K562 (cell line): ENCODE measurements at regions not wholly inside any gene's neighbourhood (a gene's known extent, or its start where the extent isn't known, plus 50 kb on each side); places are given as distances from the start of the nearest gene placed in this dataset.

Source experiments
- ATAC-seq: fragments of 200-7000 bp; cut with Tn5 transposase; 3 replicates; pipeline ENCODE4 v1.9.1; 2020; ENCODE audit warnings: moderate library complexity
- BruUV-seq: library from RNA; stranded (reverse); fragments of 400-500 nt; replicated peaks from 2 replicates; lab custom pipeline; 2021; lab: Mats Ljungman, UMichigan
- CTCF ChIA-PET: fragments of 300-600 bp; formaldehyde crosslinking; extraction: SDS; loops from one replicate; lab custom pipeline; 2021; ENCODE audit warnings: low intra/inter-chr PET ratio; lab: Yijun Ruan, JAX
- POLR2A ChIA-PET: fragments of 300-600, 350-650 bp; sonication (Branson Sonifier 250); formaldehyde crosslinking; extraction: SDS; loops from one replicate; lab custom pipeline; 2021; ENCODE audit warnings: antibody characterized with exemption, inconsistent platforms; lab: Yijun Ruan, JAX
- DNase-seq, 4 experiments: peaks; one replicate each; pipeline versions ENCODE4 v3.0.0 to v3.0.0-alpha.2; 2011 to 2018; ENCODE audit warnings: low spot score in 3 of 4, mixed read lengths in 3 of 4; ENCODE audit errors: extremely low read depth in 1 of 4
- FAIRE-seq: peaks from 2 replicates; lab custom pipeline; 2011; peaks lifted over from hg19 to GRCh38; lab: Jason Lieb, UNC
- H2AFZ ChIP-seq: 2 replicates; pipeline ENCODE4 v1.6.0; 2011; ENCODE audit warnings: low read depth, low read length, control low read depth, inconsistent platforms
- H3K27ac ChIP-seq: fragments of 200-600 bp; 3 replicates; pipeline ENCODE4 v1.8.0; 2011; ENCODE audit warnings: low read depth, mild to moderate bottlenecking, control low read depth, inconsistent platforms, low read length, moderate library complexity, mixed read lengths; ENCODE audit errors: extremely low read depth
- H3K27me3 ChIP-seq, 2 experiments: fragments of 300-600 bp in 1 of 2; 2 replicates in 1 of 2; 3 replicates in 1 of 2; pipeline versions ENCODE4 v1.6.0 to v1.8.0; 2011; ENCODE audit warnings: inconsistent platforms in 2 of 2, low read length in 2 of 2, mild to moderate bottlenecking in 1 of 2, mixed read lengths in 1 of 2, moderate library complexity in 1 of 2; ENCODE audit not compliant: control insufficient read depth in 2 of 2, insufficient read depth in 2 of 2
- H3K36me3 ChIP-seq: fragments of 300-600 bp; 3 replicates; pipeline ENCODE4 v1.8.0; 2011; ENCODE audit warnings: mild to moderate bottlenecking, low read length, inconsistent platforms; ENCODE audit not compliant: control insufficient read depth, insufficient read depth
- H3K4me1 ChIP-seq, 2 experiments: fragments of 200-600 bp in 1 of 2; replicated peaks in 1 of 2; 2 replicates in 1 of 2; 3 replicates in 1 of 2; pipeline versions ENCODE4 v1.5.1 to v1.8.0; 2011; ENCODE audit warnings: inconsistent platforms in 2 of 2, low read length in 2 of 2, mild to moderate bottlenecking in 1 of 2, mixed read lengths in 1 of 2, moderate library complexity in 1 of 2; ENCODE audit not compliant: control insufficient read depth in 2 of 2, insufficient read depth in 2 of 2
- H3K4me2 ChIP-seq: 2 replicates; pipeline ENCODE4 v1.6.1; 2011; ENCODE audit warnings: low read length, control low read depth, inconsistent platforms, mixed read lengths; ENCODE audit not compliant: insufficient read depth
- H3K4me3 ChIP-seq: fragments of 200-600 bp; sonication (generic), shearing (Covaris generic); 2 replicates; pipeline ENCODE4 v1.5.1; 2016; ENCODE audit warnings: control low read depth, inconsistent platforms
- H3K79me2 ChIP-seq: fragments of 200-600 bp; 3 replicates; pipeline ENCODE4 v1.8.0; 2011; ENCODE audit warnings: low read length, inconsistent platforms; ENCODE audit not compliant: control insufficient read depth, insufficient read depth
- H3K9ac ChIP-seq, 2 experiments: 2 replicates each; pipeline versions ENCODE4 v1.6.0 to v1.6.1; 2011; ENCODE audit warnings: low read depth in 2 of 2, low read length in 2 of 2, control low read depth in 1 of 2, inconsistent platforms in 1 of 2, mild to moderate bottlenecking in 1 of 2, mixed read lengths in 1 of 2; ENCODE audit not compliant: insufficient read depth in 1 of 2
- H3K9me1 ChIP-seq: one replicate; pipeline ENCODE4 v1.6.0; 2011; ENCODE audit warnings: inconsistent platforms, mild to moderate bottlenecking, low read length, moderate library complexity; ENCODE audit not compliant: control insufficient read depth, insufficient read depth
- H3K9me3 ChIP-seq: replicated peaks from 2 replicates; pipeline ENCODE4 v1.5.1; 2011; ENCODE audit warnings: low read depth, low read length, inconsistent platforms; ENCODE audit not compliant: control insufficient read depth, insufficient read depth
- H4K20me1 ChIP-seq: replicated peaks from 2 replicates; pipeline ENCODE4 v1.6.1; 2011; ENCODE audit warnings: low read length, inconsistent platforms, mixed read lengths; ENCODE audit not compliant: control insufficient read depth, insufficient read depth
- HDAC2 ChIP-seq: fragments of 450-650 bp; IDR thresholded peaks from 2 replicates; pipeline ENCODE4 v1.6.1; 2016; ENCODE audit warnings: mild to moderate bottlenecking
- JUND ChIP-seq, 2 experiments: IDR thresholded peaks; 2 replicates in 1 of 2; 3 replicates in 1 of 2; pipeline ENCODE4 v1.6.1; 2011; ENCODE audit warnings: borderline replicate concordance in 2 of 2, low read depth in 2 of 2, low read length in 2 of 2, improper control_type of control experiment in 1 of 2, missing biosample characterization in 1 of 2, missing genetic modification characterization in 1 of 2, missing genetic modification reagents in 1 of 2
- NR3C1 ChIP-seq: sonication (generic); formaldehyde crosslinking; IDR thresholded peaks from 2 replicates; pipeline ENCODE4 v1.8.1; 2022; ENCODE audit warnings: missing genetic modification reagents
- RFX7 ChIP-seq: fragments of 250-450 bp; sonication (Bioruptor Pico); IDR thresholded peaks from 2 replicates; pipeline ENCODE4 v1.5.1; 2021; ENCODE audit warnings: mild to moderate bottlenecking
- SREBF1 ChIP-seq: fragments of 150-350 bp; IDR thresholded peaks from 2 replicates; pipeline ENCODE4 v1.6.1; 2014; ENCODE audit warnings: antibody characterized with exemption, low read depth, low read length, borderline replicate concordance
- ZNF140 ChIP-seq: fragments of 250-450 bp; sonication (Bioruptor Pico); IDR thresholded peaks from 2 replicates; pipeline ENCODE4 v1.8.0; 2021; ENCODE audit warnings: moderate library complexity, mild to moderate bottlenecking, inconsistent platforms
- WGBS: fragments of 100-300 bp; shearing (Covaris generic); methylation state at CpG from one replicate; pipeline ENCODE4 v1.1.6; 2016; ENCODE audit warnings: low coverage, mixed read lengths; ENCODE audit not compliant: insufficient coverage; ENCODE audit errors: missing lambda C conversion rate; 5-methylcytosine and 5-hydroxymethylcytosine counted together
- in situ Hi-C: fragments of 300-500 bp; cut with MboI; formaldehyde crosslinking; loops from 4 replicates; pipeline ENCODE4 v1.15.0; 2018; ENCODE audit warnings: inconsistent platforms, mixed read lengths
- intact Hi-C: fragments of 100-400 bp; cut with micrococcal nuclease; formaldehyde crosslinking; loops from 2 replicates; pipeline ENCODE4 v1.14.2; 2022

DNA sequence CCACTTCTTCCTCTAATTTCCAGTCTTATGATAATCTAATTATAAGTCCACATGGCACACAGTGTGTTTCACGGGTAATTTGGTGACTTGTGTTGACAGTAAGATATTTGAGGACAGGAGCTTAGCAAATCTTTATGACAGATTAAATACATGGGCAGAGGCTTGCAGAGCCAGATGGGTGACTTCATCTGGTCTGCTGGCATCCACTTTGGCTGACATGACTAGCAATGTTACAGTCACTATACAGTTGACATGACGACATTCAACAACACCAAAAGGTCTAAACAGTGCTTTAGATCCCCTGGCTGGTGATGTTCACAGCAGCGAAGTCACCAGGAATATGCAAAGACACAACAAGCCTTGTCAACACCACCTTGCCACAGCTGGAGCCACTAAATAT, 147.2 kb downstream of the ETS2 start:
- intact Hi-C loops = no loop called here
- POLR2A ChIA-PET = no interaction called here

DNA sequence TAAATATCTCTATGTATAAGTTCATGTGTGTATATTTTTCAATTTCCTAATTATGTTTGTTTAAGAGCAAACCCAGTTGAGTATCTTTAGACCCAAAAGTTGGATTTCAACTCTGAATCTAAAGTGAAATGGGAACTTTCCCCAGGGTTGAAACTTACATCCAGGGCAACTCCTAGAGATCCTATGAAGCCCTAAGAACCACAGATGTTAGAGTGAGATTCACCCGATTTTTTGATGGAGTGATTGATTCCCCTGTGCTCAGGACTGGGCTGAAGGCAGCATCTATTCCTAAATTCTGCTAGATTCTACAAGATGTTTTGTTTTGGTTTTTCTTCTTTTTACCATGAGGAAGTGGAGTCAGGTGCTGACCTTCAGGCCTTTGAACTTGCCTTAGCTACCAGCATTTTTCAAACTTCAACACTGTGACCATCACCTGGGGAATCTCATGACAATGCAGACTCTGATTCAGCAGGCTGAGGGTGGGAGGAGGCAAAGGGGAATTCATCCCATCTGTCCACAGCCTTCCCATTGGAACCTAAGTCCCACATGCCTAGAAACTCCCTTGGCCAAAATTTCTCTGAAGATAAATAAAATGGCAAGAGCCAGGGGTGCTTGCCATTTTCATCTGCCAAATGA, 145.5 kb downstream of the ETS2 start:
- FAIRE-seq = no peak
- Histone ChIP-seq H3K9me3 (no peaks in the 10 kb centered on the region), H4K20me1 (no peaks in the 10 kb centered on the region), H3K27me3 (peaks cover 11 to 32% of the 10 kb centered on the region in 2 experiments; a peak in 4 of 5 replicates), H3K4me1 (peaks cover 0 to 1% of the 10 kb centered on the region in 2 experiments; a peak in 2 of 5 replicates), H3K4me3 (no peak overlapping the region), H3K27ac (no peak overlapping the region), H2AFZ (no peak overlapping the region), H3K36me3 (no peaks in the 10 kb centered on the region), H3K9me1 (no peaks in the 10 kb centered on the region), H3K79me2 (no peaks in the 10 kb centered on the region), H3K9ac (no peak overlapping the region), H3K4me2 (no peak overlapping the region)
- TF ChIP-seq ZNF140 (CRISPR knock-in tag) (no peak), SREBF1 (no peak), NR3C1 (CRISPR knock-in tag) (no peak)
- CTCF ChIA-PET = no interaction called here
- in situ Hi-C loops = no loop called here
- ATAC-seq = no peak
- DNase-seq = no peak
- intact Hi-C loops = no loop called here
- 0% methylated on average over 1 of the region's 1 CpG for WGBS
- POLR2A ChIA-PET = interaction anchor here (0.6 to 0.7 kb wide), 2 partner anchors 45 to 239 kb away, joined by 3 to 4 read pairs; no protein-coding TSS in a partner anchor
- BruUV-seq = no TSS peak

More for the DNA sequence above, 147.2 kb downstream of the ETS2 start:
- H3K9ac ChIP-seq = no peak overlapping the region
- H3K36me3 ChIP-seq = no peaks in the 10 kb centered on the region
- no peaks in the 10 kb centered on the region for H3K9me1 ChIP-seq
- TF ChIP-seq JUND (IDR thresholded peaks at IDR 0.05; ENCODE audit: borderline replicate concordance, low read depth, low read length) (no peak), JUND (tag; IDR thresholded peaks at IDR 0.05; ENCODE audit: borderline replicate concordance, low read depth, low read length) (no peak), HDAC2 (no peak), RFX7 (CRISPR knock-in tag) (no peak)
- H3K27ac ChIP-seq = no peak overlapping the region
- ATAC-seq = no peak
- H3K27me3 ChIP-seq = peaks cover 0 to 18% of the 10 kb centered on the region in 2 experiments; a peak in 2 of 5 replicates
- WGBS = 0% methylated on average over 3 of the region's 3 CpGs
- CTCF ChIA-PET = no interaction called here
- H3K9me3 ChIP-seq = no peaks in the 10 kb centered on the region
- no peaks in the 10 kb centered on the region for H4K20me1 ChIP-seq
- no peak overlapping the region for H3K4me2 ChIP-seq
- in situ Hi-C loops = no loop called here
- no peak for DNase-seq
- no peak overlapping the region for H2AFZ ChIP-seq
- no TSS peak for BruUV-seq
- no peaks in the 10 kb centered on the region for H3K79me2 ChIP-seq
- FAIRE-seq = no peak
- H3K4me3 ChIP-seq = no peak overlapping the region
- peaks cover 0 to 18% of the 10 kb centered on the region in 2 experiments; a peak in 4 of 5 replicates for H3K4me1 ChIP-seq
